ENCODE measurements at regions not wholly inside any gene's neighbourhood (a gene's known extent, or its start where the extent isn't known, plus 50 kb on each side); places are given as distances from the start of the nearest gene placed in this dataset.

- H3K4me3 ChIP-seq = no peak overlapping the region
- ATAC-seq = no peak
- no peaks in the 10 kb centered on the region for H3K27me3 ChIP-seq
- no peaks in the 10 kb centered on the region for H3K9me3 ChIP-seq
- 79 to 88% methylated on average over 4 of the region's 4 CpGs for WGBS, 2 donors
- no peak for DNase-seq
- no peaks in the 10 kb centered on the region for H3K4me1 ChIP-seq
- intact Hi-C loops (cut with DNase I) = no loop called here
- H3K36me3 ChIP-seq = no peaks in the 10 kb centered on the region
- H3K27ac ChIP-seq = no peak overlapping the region
- TF ChIP-seq CTCF (IDR thresholded peaks at IDR 0.05) = no peak
- FAIRE-seq = no peak
Observed at GRCh38 chr2:7621018-7621814, 704.0 kb downstream of the RNF144A start.

DNA sequence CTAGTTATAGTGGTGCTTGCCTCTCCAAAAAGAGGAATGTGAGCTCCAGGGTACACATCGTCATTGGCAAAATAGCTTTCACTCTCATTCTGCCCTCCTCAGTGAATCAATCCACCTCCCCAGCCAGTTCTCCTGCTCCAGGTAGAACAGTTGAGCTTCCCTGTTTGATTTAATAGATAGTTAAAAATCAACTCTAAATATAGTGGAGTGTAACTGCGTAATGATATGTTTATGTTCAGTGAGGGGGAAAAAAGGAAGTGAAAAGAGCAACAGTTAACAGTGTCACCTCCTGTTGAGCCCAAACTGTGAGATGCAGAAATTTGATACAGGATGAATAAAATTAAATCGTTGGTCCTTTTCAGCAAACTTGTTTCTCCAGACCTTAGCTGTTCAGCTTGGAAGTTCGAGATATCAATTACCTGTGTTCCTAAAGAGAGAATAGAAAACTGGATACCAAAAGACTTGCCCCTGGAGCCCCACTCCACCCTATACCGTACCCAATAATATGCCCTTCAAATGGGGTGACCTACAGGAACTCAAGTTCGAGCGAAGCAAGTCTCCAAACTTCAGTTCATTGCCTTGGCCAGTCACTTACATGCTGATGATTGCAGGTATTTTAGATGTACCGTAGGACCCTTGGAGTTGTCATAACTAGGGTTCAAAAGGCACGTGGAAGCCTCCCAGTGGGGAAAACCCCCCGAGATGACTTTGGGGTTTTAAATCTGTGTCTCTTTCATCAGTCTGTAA is 708.4 kb downstream of the RNF144A start:
- FAIRE-seq (no peak), ATAC-seq (no peak), DNase-seq (no peak)
- intact Hi-C loops (cut with DNase I) = no loop called here
- TF ChIP-seq CTCF (IDR thresholded peaks at IDR 0.05) = no peak
- WGBS, 2 donors = 64 to 70% methylated on average over 10 of the region's 10 CpGs
- H3K4me3 ChIP-seq = no peak overlapping the region
- H3K4me1 ChIP-seq = no peaks in the 10 kb centered on the region
- H3K27ac ChIP-seq = no peak overlapping the region
- no peaks in the 10 kb centered on the region for H3K9me3 ChIP-seq
- no peaks in the 10 kb centered on the region for H3K27me3 ChIP-seq
- H3K36me3 ChIP-seq = no peaks in the 10 kb centered on the region

- FAIRE-seq = no peak
- no peak for TF ChIP-seq CTCF (IDR thresholded peaks at IDR 0.05)
- H3K9me3 ChIP-seq = no peaks in the 10 kb centered on the region
- H3K27ac ChIP-seq = no peak overlapping the region
- H3K4me1 ChIP-seq = no peaks in the 10 kb centered on the region
- no peak overlapping the region for H3K4me3 ChIP-seq
- H3K36me3 ChIP-seq = no peaks in the 10 kb centered on the region
- 78 to 89% methylated on average over 6 of the region's 6 CpGs for WGBS, 2 donors
- intact Hi-C loops (cut with DNase I) = no loop called here
- no peak for DNase-seq
- no peak for ATAC-seq
- no peaks in the 10 kb centered on the region for H3K27me3 ChIP-seq
Observed at GRCh38 chr2:7626139-7626537, 708.9 kb downstream of the RNF144A start.

DNA sequence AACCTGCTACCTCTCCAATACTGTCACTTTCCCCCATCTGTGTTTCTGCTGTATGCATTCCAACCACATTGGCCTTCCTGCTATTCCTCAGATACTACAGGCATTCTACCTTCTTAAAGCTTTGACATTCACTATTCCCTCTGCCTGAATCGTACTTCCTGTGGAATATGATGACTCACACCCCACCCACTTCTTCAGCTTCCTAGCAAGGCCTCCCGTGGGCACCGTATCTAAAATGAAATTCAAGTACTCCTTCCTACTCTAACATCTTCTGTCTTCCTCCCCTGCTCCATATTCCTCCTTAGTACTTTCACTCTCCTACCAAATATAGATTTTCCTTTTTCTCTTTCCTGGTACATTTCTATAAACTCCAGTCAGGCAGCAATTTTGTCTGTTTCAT is 710.4 kb downstream of the RNF144A start:
- no peaks in the 10 kb centered on the region for H3K36me3 ChIP-seq
- H3K4me1 ChIP-seq = no peaks in the 10 kb centered on the region
- WGBS, 2 donors = 75 to 87% methylated on average over 3 of the region's 3 CpGs
- no peak for ATAC-seq
- no peak for TF ChIP-seq CTCF (IDR thresholded peaks at IDR 0.05)
- FAIRE-seq = no peak
- no peak for DNase-seq
- H3K4me3 ChIP-seq = no peak overlapping the region
- H3K27ac ChIP-seq = no peak overlapping the region
- intact Hi-C loops (cut with DNase I) = no loop called here
- no peaks in the 10 kb centered on the region for H3K9me3 ChIP-seq
- no peaks in the 10 kb centered on the region for H3K27me3 ChIP-seq

GRCh38 chr2:7632420-7632819 is 715.2 kb downstream of the RNF144A start:
- WGBS, 2 donors = 78 to 85% methylated on average over 4 of the region's 4 CpGs
- ATAC-seq = no peak
- no peak for TF ChIP-seq CTCF (IDR thresholded peaks at IDR 0.05)
- no peak for FAIRE-seq
- intact Hi-C loops (cut with DNase I) = no loop called here
- no peak overlapping the region for H3K27ac ChIP-seq
- DNase-seq = no peak
- H3K4me1 ChIP-seq = no peaks in the 10 kb centered on the region
- H3K27me3 ChIP-seq = no peaks in the 10 kb centered on the region
- no peaks in the 10 kb centered on the region for H3K36me3 ChIP-seq
- no peak overlapping the region for H3K4me3 ChIP-seq
- no peaks in the 10 kb centered on the region for H3K9me3 ChIP-seq
